Activated gamma-delta T cell (primary cell): ENCODE measurements at regions not wholly inside any gene's neighbourhood (a gene's known extent, or its start where the extent isn't known, plus 50 kb on each side); places are given as distances from the start of the nearest gene placed in this dataset.

Source experiments
- DNase-seq: peaks from one replicate; lab custom pipeline; 2025; lab: John Stamatoyannopoulos, UW

DNA sequence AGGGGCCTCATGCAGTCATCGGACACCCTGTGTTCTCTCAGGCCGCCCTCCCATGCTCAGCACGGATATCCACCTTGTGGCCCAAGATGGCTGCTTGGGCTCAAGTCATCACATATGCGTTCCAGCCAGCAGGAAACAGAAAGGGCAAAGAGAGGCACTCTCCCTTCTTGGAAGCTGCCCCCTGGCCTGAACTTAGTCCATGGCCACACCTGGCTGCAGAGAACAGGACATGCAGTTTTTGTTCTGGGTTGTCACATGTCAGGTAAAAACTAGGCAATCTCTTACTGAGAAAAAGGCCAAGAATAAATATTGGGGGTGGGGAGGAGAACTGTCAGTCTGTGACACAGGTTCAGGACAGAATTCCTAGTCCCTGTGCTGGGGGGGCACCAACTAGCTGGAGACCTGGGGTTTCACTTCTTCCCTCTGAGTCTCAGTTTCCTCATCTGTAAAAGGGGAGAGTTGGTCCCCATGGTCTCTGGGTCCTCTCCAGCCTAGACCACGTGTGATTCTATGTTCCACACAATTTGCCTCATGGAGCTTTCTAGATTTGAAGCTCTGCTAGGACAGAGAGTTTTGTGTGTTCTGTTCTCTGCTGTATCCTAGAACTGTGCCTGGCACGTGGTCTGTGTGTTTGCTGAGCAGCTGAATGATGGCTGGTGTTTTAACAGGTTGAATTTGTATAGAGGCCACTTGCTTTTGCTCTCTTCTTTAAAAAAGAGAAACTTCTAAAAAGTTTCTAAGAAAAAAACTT is 107.2 kb upstream of the ANO1 start:
- DNase-seq, result no peak

DNA sequence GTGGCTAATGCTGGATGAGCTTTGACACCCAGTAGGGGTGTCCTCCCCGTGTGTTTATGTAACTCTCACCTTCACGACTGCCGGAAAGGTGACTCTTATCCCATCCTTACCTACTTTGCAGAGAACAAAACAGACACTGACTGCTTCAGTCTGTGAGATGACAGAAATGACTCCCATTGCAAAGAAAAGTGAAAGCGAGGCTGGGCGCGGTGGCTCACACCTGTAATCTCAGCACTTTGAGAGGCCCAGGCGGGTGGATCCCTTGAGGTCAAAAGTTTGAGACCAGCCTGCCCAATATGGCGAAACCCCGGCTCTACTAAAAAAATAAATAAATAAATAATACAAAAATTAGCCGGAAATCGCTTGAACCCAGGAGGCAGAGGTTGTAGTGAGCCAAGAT is 106.4 kb upstream of the ANO1 start:
- DNase-seq, result no peak

DNA sequence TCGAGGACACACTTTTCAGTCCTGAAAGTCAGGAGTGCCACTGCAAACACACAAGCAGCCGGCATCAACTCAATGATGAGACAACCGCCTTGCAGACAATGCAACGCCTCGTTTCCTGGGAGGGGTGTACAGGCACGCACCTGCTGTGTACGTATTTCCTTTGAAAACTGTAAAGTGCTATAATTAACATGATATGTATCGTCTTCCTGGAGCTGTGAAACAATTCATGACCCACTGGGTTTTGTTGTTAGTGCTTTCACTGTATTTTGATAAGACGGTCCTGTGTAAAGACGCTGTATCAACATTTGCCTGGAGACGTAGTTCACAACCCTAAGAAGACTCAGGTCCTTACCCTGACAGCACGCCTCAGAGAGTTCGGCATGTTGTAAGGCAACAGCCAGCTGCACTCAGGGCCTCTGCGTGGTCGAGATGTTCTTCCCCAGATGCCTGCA is 105.7 kb upstream of the ANO1 start:
- DNase-seq, result no peak

DNA sequence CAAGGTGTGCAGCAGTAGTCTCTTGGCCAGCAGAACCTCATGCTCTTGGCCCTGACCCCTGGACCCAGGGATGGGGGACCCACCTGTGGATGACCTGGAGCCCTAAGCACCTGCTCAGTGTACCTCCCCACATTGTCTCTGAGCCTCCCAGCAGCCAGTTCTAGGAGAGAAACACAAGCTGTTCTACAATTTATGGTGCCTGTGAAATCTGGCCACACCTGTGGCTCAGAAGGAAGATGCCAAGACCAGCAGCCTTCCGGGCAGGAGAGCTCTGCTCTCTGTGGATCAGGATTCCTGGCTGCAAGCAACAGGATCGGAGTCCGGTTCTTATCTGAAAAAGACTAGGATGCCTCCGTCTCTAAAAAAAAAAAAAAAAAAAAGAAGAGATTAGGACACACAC is 103.6 kb upstream of the ANO1 start:
- DNase-seq, result no peak

DNA sequence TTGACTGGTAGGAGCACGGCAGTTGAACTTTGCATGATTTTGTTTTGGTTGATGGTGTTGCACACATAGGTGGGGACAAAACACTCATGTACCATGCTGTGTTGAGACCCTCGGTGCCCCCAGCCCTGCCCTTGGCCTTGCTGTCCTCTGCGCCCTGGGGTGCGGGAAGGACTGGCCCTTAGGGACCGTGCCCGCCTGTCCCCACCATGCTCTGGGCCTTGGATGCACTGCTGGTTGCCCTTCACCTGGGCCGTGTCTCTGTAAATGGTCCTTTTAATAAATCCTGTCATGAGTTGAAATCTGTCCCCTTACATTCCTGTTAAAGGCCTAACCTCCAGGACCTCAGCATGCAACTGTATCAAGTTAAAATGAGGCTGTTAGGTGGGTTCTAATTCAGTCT is 102.3 kb upstream of the ANO1 start:
- no peak for DNase-seq

DNA sequence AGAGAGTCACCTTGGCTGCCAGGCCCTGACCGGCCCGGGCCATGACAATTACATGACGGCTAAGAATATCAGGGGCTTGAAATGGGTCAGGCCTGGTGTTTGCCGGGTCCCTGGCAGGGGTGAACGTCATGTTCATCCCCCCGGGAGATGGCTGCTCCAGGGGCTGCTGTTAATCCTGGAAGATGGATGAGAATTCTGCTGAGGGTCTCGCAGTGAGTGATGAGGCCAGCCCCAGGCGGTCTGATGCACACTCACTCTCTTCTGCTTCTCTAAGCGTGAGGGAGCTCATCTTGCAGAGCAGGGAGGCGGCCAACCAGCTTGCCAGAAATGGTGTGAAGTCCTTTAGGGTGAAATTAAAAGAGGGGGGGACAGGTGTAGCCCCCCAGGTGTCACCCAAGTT is 101.3 kb upstream of the ANO1 start:
- no peak for DNase-seq

DNA sequence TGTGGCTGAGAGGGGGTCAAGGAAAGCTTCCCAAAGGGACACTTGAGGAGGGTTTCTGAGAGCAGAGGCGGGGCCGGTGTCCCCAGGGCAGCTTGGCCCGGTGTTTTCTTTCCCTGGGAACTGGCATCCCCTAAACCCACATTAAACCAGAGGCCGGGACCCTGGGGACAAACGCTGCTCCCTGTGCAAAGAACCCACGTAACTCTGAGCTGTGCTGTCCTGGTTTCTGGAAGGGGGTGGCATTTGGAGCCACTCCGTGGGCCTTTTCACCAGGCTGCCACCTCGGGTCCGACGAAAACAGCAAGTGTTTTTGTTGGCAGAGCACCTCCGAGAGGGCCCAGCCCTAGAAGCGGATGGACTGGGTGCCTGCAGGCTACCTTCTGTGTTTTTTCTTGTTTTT is 100.2 kb upstream of the ANO1 start:
- DNase-seq, result no peak

DNA sequence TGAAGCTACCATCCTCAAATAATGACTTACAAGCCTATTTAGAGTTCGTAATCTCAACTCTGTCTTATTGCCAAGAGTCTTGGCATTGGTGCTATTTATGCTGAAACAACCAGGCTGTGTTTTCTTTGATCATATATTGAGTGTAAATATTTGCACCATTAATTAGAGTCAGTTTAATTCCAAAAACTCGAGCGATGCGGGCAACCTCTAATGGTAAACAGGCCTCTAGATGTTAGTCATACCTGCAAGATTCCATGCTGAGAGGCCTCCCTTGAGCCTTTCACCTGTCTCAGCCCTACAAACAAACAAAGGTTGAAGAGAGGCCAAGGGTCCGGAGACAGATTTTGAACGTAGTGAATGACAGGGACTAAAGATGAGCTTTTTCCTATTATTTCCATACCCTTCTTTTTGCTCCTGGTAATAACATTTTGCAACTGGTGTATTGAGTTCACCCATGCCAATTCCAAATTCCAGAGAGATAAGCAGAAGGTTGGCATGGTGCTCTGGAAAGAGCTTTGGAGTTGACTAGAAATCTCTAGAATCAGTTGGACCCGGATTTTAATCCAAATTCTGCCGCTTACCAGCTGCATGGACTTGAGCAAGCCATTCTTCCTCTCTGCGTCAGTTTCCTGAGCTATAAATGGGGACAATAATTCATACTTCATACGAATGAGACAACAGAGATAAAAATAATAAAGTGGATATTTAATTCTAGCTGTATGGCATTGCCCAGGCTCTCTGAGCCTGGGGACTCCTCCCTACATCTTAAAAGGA is 99.1 kb upstream of the ANO1 start:
- DNase-seq, result no peak

DNA sequence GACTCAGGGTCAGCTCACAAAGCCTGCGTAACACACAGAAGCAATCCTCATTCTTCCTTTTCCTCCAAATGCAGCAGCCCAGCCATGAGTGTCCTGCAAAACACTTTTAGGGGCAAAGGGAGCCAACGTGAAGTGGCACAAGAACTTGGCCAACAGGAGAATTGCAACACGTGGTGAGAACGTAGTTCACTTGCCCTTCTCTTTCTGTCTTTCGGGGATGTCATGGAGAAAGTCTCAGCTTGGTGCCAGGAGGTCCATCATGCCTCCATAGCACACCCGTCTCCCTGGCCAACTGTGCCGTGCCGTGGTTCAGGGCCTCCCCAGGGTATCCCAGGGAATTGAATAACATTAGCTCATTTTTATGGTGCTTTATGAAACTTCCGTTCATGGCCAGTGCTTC is 98.5 kb upstream of the ANO1 start:
- no peak for DNase-seq

DNA sequence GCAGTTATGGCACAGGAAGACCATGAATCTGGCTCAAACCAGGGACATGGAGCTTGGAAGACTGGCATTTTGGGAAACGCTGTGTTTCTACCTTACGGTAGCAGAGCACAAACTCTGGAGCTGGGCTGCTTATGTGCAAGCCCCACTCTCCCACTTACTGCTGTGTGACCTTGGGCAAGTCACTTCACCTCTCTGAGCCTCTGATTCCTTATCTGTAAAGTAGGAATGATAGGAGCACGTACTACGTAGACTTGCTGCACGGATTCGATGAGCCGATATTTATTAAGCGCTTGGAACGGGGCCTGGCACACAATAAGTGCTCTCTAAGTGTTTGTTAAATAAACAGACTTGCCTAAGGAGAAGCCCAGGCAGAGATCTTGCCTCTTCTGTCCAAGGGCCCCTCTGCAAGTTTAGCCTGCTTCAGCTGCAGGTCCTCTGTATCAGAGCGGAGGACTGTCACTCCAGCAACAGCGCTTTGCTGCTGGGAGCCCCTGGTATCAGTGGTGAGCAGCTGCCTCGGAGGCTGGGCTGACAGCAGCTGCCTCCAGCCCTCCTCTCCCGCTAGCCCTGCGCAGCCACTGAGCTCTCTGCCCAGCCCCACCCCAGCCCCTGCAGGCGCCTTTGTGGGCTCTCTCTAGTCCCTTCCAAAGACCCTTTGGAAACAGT is 96.9 kb upstream of the ANO1 start:
- no peak for DNase-seq

DNA sequence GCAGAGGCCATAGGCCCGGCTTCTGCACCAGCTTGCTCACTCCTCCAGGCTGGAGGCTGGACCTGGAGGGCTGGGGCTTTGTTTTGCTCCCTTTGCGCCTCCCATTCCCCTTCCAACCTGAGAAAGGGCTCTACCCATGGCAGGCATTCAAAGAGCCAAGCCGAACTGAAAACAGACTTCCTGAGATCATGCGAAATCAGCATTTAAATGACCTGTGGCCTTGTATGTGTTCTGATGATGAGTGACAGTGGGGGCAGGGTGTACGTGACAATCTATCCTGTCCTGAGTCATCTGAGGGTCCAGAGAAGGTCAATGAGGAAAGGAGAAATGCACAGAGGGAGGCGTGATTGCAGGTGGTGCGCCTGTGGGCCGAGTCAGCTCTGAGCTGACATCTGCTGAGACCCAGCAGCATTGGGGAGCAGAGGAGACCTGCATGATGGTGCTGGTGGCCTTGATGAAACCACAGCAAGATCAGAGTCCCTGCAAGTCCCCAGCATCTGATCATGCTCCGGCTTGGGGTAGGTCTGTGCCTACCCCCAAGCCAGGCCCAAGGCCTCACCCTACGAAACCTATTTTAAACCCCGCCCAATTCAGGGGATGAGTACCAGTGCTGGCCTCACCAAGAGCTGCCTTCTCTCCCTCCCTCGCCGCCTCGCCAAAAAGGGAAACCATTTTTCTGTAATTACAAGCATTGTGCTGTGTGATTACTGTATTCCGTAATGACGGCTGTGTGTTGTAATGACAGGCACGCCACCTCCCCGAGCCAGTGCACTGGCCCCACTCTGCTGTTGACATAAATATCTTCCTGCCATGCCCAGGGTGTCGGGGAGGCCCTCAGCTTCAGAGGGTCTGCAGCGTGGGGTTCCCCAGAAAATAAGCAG is 95.2 kb upstream of the ANO1 start:
- DNase-seq, result no peak

DNA sequence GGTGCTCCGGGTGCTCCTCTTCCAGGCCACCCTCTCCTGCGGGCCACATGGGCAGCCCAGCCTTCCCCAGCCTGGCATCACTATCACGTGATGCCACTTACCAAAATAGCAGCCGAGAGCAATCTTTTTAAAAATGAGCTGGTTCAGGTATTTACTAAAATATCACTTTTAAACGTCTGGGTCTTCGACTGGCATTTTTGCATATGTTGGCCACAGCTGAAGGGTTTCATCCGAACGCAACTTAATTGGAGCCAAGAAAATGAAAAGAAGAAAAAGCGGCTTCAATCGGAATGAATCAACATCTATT is 94.6 kb upstream of the ANO1 start:
- no peak for DNase-seq

DNA sequence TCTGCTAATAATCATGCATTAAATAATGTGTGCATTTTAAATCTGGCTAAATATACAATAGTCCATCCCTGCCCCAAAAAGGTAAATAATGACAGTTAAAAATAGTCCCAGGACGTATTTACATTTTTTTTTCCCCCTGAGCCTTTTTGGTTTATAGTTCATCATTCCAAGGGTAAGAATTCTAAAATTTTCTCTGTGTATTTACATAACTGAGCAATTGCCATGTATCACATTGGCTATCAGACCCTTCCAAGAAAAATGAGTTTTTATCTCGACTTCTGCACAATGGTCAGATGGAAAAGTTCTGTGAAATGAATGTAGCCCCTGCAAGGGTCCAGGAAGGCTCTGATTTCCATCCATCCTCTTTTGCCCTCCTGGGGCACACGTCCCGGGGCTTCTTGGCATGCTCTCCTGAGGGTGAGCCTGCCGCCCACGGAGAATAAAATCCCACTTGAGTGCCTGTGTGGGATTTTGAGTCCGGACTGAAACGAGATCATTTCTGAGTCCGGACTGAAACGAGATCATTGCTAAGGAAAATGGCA is 94.1 kb upstream of the ANO1 start:
- no peak for DNase-seq

DNA sequence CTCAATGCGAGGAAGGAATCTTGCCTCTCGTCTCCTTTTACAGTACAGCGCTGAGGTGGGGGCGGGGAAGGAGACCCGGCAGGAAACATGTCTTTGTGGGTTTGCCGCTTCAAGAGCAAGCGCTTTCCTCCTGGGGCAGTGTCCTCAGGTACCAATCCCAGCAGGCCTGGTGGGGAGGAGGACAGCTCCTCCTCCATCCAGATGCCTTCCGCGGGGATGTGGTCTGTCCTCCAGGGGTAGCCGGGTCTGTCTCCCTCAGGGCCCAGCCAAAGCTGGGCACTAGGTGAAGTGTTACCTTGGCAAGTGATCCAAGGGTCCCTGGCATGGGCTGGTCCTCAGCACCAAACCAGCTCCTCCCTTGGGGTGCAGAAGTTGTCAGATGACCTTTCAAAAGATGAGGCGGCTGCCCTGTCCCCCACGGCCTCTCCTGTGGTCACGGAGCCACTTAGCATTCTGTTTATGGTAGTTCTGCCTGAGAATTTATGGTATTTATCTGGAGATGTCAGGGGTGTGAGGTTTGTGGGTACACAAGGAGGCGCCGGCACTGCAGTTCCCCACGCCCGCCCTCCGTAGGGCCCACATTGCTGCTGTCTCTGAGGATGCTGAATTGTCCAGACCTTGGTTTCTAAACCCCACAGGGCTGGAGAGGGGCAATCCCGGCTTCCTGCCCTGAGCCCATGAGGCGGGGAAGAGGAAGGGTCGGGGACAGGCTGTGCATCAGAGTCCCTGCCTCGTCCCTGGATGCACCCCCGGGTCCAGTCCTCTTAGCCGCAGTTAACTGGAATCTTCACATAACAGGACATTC is 93.5 kb upstream of the ANO1 start:
- no peak for DNase-seq

DNA sequence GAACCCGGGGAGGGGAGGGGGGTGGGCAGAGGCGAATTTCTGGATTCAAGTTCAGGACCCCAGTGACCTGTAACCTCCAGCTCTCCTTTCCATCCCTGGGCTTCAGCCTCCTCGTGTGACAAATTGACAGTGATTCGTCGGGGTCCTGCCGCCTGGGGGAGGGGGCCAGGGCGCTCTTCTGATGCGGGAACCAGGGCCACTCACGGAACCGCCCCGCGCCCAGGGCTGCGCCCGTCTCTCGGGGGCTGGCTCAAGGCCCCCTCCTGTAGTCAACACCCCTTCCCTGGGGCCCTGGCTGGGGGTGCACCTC is 92.8 kb upstream of the ANO1 start:
- no peak for DNase-seq

DNA sequence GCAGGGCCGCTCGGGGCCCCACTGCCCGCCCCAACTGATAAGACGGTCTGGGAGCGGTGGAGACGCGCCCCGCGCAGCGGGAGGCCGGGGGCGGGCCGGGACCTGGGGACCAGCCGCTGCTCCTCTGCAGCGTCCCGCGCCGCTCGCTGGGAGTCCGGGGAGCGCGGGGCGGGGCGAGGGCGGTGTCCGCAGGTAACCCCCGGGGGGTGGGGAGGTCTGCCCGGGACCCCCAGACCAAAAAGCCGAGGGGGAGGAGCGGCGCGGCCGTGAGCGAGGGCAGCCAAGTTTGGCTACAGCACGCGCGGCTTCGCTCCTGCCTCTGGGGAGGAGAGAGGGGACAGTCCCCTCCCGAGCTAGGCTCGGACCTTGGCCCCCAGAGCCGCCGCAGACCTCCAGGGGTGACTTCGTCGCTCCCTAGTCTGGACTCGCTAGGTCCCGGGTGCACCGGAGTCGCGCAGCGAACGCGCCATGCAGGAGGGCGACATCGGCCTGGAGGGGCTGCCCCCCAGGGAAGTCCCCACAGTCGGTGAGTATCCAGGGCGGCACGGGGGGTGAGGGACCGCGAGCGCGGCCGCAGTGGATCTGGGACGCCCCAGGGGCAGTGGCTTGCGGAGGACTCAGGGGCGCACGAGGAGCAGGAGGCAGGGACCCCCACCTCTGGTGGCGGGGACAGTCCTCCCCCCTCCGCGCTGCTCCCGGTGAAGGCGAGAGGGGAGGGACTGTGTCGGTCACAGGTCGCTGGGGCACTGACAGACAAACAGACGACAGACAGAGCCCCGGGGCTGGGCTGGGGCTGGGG is 92.3 kb upstream of the ANO1 start:
- DNase-seq, result no peak

DNA sequence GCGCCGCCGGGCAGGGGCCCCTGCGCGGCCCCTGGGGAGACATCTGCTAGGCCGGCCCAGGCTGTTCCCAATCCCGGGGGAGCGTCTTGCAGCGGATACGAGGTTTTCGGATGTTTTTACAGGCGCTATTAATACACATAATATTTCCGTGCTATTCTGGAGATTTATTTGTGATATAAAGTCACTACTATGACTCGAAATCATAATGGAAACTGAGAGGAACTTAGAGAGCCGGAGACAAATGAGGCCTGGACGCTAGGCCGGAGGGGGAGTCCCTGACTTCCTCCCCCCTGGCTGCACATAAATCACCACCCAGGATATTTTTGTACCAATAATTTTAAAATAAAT is 91.7 kb upstream of the ANO1 start:
- no peak for DNase-seq

DNA sequence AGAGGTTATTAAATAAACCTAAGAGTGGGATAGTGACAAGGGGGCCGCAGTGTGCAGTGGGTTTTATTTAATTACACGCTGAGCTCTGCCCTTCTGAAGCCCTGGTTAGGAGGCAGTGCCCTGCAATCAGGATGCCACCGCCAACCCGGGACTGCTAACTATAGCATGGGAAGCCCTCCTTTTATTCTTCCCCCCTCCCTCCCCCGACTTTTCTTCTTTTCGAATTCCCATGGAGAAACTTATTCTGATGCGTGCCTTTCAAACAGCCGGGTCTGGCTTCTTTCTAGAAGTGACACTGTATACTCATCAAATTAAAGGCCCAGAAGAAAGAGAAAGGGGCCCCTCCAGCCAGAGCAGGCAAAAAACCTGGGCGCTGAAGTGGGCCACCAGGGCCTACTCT is 91.3 kb upstream of the ANO1 start:
- no peak for DNase-seq

DNA sequence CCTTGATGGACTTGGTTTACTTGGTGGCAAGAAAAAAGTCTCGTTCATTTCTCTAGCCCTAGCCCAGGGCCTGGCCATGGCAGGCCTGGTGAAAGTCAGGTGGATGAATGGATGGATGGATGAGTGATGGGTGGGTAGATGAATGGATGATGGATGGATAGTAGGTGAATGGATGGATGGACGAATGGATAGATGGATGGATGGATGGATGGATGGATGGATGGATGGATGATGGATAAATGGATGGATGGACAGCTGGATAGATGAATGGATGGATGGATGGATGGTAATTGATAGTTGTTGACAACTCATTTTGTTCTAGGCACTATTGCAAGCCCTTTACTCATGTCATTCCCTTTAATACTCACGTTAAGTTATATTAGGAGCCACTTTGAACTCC is 86.1 kb upstream of the ANO1 start:
- no peak for DNase-seq

DNA sequence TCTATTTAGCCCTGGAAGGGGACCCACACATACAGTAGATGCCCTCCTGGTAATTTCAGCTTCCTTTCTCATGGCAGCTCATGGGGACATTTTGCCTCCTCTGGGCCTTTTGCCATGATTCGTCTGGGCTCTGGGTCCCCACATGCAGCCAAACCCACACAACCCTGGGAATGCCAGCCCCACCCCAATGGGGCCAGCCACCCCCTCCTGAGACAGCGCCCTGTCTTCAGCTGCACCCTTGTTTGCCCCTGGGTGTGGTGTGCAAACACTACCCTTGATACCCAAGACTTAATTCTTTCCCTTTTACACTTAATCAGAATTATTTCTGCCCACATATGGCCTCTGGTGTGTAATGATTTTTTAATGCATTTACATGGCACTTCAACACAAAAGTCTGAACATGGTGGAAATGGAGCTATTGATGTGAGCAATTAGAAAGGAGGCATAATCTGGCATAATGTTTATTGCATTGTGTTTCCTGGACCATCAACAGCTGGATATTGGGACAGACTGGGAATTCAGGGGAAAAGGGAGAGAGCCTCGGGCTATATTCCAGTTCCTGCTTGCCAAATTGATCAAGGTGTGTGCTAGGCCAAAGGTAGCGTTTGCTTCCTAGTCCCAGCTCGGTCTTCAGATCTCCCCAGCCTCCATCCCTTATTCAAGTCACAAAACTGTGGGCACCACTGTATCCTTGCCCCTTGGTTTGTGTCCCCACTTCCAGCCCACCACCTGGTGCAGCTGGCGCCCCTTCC is 85.0 kb upstream of the ANO1 start:
- no peak for DNase-seq
